Left renal cortex interstitium (tissue), 4 donors: ENCODE measurements at regions not wholly inside any gene's neighbourhood (a gene's known extent, or its start where the extent isn't known, plus 50 kb on each side); places are given as distances from the start of the nearest gene placed in this dataset.

Experiments
- DNase-seq, 4 donors: peaks; one replicate each; pipeline ENCODE4 v3.0.0-alpha.2; 2013; ENCODE audit warnings: low read depth in 4 of 4, low spot score in 2 of 4, missing footprints in 1 of 4

- no peak for DNase-seq
These were observed 180.4 kb upstream of the MC4R start for GRCh38 chr18:60552948-60553347.

GRCh38 chr18:60554967-60555366 is 182.4 kb upstream of the MC4R start:
- no peak for DNase-seq

- no peak for DNase-seq
These were observed 183.1 kb upstream of the MC4R start for GRCh38 chr18:60555625-60556024.

GRCh38 chr18:60556326-60556725 is 183.8 kb upstream of the MC4R start:
- DNase-seq, result no peak

DNA sequence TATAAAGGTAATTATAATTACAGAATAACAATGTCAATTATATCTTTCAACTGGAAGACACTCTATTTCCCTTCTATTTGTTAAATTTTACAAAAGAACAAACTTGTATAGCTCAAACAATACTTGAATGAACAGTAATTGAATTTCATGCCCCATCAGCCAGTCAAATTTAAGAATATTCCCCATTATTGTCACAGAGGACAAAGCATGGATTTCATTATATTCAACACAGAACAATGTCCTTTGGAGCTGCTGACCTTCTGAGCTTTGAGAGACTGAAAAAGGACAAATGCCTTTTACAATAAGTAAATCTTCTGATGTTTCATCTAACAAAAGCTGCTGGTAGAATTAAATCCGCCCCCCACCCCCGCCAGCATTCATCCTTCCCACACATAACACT is 187.5 kb upstream of the MC4R start:
- DNase-seq, result no peak

DNA sequence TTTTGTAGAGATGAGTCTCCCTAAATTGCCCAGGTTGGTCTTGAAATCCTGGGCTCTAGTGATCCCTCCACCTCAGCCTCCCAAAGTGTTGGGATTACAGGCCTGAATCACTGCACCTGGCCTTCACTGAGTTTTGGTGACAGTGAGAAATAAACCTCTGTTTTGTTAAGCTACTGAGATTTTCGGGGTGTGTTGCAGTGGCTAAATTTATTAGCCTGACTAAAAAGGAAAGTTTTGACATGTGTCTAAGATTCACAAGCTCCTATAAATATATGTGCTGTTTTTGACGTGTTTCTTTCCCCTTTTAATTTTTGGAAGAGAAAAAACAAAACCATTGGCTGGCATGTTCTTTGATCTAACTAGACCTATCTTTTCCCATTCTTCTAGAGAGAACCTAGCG is 190.5 kb upstream of the MC4R start:
- no peak for DNase-seq

DNA sequence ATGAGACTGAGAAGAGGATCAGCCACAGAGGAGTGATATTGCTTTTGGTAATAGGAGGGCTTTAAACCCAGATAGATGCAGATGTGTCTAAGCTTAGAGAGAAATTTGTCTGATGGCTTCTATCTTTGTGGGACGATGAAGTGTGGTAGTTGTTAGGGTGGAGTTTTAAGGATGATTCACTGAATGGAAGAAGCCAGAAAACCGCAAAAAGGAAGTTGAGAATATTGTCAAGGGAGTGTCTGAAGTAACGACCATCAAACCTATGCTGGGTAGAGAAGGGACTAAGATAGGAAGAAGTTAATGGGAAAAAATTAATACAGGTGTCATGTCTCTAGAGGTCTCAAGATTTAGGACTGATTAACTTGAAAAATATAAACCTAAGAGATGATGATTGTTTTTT is 195.6 kb upstream of the MC4R start:
- no peak for DNase-seq

GRCh38 chr18:60570172-60570571 is 197.6 kb upstream of the MC4R start:
- DNase-seq, result no peak

DNA sequence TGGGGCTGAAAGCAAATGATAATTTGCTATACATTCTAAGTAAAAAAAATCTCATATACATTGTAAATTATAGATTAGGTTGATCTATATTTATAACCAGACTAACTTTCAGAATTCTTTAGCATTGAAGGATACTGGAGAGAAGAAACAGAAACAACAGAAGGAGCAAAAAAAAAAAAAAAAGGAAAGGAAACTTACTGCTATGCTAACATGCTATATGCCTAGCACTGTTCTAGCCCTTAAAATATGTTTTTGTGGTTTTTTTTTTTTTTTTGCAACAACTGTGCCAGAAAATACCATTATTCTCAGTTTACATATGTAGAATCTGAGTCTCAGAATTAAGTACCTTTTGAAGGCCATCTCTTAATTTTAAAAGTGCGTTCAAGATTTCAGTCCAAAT is 204.9 kb upstream of the MC4R start:
- DNase-seq, result no peak

- DNase-seq, result no peak
These were observed 213.1 kb upstream of the MC4R start for GRCh38 chr18:60585670-60586069.

DNA sequence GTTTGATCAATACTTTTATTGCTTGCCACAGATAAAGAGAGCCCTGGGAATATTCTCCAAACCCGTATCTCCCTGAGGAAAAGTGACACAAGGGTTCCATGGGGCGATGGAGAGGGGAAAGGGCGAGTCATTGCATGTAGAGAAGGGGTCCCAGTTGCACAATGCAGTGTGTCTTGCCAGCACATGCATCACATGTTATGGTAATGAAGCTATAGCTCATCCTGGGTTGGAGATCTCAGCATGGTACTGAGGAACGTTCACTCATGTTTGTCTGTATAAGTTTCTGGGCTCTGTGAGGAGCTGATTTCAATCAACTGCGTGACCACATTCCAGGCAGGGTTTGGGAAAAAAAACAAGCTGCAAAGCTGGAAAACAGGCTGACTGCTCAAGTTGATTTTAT is 220.7 kb upstream of the MC4R start:
- no peak for DNase-seq

DNA sequence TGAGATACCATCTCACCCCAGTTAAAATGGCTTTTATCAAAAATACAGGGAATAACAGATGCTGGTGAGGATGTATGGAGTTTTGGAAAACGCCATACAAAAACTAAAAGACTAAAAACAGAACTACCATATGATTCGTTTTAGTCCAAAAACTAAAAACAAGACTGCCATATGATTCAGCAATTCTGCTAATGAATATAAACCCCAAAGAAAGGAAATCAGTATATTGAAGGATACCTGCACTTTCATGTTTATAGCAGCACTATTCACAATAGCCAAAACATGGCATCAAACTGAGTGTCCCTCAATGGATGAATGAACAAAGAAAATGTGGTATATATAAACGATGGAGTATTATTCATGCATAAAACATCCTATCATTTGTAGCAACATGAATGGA is 224.4 kb upstream of the MC4R start:
- no peak for DNase-seq

DNA sequence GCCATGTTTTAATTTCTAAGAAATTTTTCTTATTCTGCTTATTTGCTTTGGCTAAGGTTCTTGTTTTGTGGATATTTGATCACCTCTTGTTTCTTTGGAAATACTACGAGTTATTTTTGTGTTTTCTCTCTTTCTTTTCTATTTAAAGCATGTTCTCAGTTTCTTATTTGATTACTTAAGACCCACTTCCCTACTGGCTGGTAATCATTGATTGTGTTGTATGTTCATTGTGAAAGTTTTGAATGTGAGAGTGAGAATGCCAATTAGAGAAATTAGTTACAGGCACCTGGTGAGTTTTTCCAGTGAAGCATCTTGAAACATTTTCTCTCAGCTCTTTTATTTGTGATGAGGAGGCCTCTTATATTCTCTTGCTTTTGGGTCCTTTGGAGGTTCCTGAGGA is 226.7 kb upstream of the MC4R start:
- DNase-seq, result no peak

DNA sequence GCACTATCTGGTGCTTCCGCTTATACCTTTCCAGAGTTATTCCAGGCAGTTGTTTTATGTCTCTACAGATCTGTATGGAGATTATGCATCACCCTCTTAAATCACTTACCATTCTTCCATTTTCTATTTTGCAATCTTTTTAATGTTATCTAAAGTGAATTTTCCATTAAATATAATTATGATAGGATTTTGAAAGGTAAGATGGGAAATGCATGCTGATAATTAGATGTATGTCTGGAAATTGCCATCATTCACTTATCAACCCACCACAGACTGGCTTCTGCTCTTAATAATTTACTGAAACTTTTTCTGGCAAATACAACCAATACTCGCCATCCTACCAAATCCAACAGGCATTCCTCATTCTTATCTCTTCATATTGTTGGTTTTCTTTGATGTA is 227.4 kb upstream of the MC4R start:
- no peak for DNase-seq

DNA sequence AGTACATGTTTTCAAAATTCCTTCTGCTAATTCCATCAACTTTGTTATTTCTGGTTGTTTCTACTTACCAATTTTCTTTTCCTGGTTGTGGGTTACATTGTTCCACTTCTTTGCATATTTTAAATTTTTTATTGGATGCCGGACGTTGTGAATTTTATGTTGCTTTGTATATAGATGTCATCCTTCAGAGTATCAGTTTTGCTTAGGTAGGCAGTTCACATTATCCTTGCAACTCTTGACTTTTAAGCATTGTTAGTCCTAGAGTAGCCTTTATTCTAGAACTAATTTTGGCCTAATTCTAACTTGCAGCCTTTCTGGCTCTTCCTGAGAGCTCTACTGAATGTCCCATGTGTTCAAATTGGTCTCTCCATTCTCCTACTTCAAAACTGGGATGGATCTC is 228.7 kb upstream of the MC4R start:
- no peak for DNase-seq

DNA sequence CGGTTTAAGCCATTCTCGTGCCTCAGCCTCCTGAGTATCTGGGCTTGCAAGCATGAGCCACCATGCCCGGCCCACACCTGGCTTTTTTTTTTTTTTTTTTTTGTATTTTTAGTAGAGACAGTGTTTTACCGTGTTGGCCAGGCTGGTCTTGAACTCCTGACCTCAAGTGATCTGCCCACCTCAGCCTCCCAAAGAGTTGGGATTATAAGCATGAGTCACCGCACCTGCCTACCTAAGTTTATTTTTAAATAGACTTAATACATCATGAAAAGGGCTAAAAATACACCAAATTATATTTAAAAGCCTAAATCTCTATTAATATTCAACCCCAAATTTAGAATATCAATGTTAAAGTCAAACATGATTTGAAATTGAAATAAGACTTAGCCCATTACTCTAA is 250.8 kb upstream of the MC4R start:
- no peak for DNase-seq

DNA sequence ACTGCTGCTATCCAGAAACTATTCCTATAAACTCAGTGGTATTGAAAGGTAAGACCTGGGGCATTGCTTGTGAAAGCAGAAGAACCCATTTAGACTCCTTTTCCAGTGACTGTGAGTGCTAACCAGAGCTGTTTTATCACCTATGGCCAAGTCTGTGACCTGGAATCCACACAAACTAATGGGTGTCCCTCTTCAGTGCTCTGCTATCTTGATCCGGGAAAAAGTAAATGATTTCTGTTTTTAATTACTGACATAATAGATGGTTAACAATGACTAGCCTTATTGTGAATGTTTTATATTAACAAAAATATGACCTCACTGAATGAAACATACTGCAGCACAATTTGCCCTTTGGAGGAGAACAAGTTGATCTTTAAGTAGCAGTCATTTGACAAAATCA is 251.6 kb upstream of the MC4R start:
- DNase-seq, result no peak

DNA sequence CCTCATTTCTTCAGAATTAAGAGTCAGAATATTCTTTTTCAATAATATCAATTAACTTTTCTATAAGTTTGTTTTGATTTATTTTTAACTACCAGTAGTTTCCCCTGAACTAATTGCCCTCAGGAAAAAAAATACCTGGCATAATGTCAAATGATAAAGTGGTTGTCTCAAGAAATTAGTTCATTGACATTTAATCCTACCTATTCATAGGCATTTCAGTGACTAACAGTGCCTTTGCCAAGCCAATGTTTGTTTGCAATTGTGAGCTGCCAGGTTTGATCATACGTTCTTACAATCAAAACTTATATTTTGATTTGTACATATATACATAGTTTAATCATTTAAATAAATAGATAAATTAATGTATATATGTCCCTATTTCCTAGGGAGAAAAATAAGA is 267.3 kb upstream of the MC4R start:
- no peak for DNase-seq

- DNase-seq, result no peak
These were observed 270.4 kb upstream of the MC4R start for GRCh38 chr18:60643009-60643408.

DNA sequence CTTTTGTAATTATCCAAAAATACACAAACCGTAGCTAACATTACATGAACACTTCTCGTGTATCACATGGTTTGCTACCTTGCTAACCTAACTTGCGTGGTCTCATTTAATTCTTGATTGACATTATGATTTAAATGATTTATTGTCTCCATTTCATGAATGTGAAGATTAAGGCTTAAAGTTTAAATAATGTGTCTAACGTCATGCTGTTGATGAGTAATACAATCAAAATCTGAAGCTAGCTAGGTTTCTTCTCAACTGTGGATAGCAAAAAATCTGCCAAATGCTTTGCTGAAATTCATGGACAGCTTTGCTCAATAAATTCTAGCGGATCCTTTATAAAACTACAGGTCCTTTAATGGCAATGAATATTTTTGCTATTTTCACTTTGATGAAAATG is 274.1 kb upstream of the MC4R start:
- DNase-seq, result no peak

DNA sequence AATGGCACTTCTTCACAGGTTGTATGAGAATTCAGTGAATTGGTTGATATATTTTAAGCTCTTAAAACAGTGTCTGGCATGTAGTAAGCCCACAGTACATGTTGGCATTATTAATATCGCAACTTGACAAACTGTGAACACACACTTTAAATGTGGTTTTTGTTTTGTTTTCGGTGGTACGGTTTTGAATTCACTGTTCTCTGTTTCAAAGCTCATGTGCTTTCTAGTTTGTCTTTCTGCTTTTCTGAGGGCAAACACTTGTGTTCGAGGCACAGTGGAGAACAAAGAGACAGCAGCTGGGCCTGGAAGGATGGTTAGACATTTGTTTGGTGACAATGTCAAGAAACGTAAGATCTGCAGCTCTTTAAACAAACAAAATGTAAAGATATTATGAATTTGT is 276.5 kb upstream of the MC4R start:
- DNase-seq, result no peak

GRCh38 chr18:60649842-60650536 is 277.4 kb upstream of the MC4R start:
- no peak for DNase-seq

DNA sequence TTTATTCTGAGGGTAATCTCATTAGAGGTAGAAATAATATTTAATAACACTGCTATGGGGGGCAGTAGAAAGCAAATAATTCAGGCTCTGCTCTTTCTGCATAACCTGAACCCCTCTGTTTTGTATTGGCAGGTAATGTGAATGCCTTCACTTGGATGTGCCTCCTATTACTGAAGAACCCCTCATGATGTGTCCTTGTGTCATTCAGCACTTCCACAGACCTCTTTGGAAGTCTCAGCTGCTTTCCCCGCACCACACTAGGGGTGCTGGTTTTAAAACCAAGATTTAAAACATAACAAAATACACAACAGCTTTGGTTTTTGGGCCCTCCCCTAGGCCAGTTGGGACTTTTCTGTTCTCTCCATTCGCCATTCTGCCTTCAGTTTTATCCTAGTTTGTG is 281.7 kb upstream of the MC4R start:
- DNase-seq, result no peak
